ENCODE measurements at regions not wholly inside any gene's neighbourhood (a gene's known extent, or its start where the extent isn't known, plus 50 kb on each side); places are given as distances from the start of the nearest gene placed in this dataset.

- Histone ChIP-seq H3K36me3 (ENCODE audit: insufficient read depth, insufficient read length, low read length) (no peaks in the 10 kb centered on the region), H3K4me1 (ENCODE audit: insufficient read depth, insufficient read length) (no peaks in the 10 kb centered on the region), H3K4me3 (ENCODE audit: insufficient read length, low read depth) (no peak overlapping the region), H3K9me3 (ENCODE audit: insufficient read depth, low read length) (no peaks in the 10 kb centered on the region), H3K9ac (ENCODE audit: insufficient read length, low read depth) (no peak overlapping the region), H3K27me3 (ENCODE audit: insufficient read depth, insufficient read length) (no peaks in the 10 kb centered on the region)
- DNase-seq (ENCODE audit: low read depth, low spot score), result no peak
- no peak for TF ChIP-seq SUZ12 (IDR thresholded peaks at IDR 0.05; ENCODE audit: extremely low read depth, insufficient read depth, insufficient read length)
- no peak for TF ChIP-seq ZNF274 (IDR thresholded peaks at IDR 0.05; ENCODE audit: low read depth, low read length)
- no peak for TF ChIP-seq YY1 (IDR thresholded peaks at IDR 0.05; ENCODE audit: insufficient read depth, insufficient read length)
Measured at GRCh38 chr4:163620738-163621137, 126.2 kb downstream of the TMA16 start.

- TF ChIP-seq YY1 (IDR thresholded peaks at IDR 0.05; ENCODE audit: insufficient read depth, insufficient read length) (no peak), ZNF274 (IDR thresholded peaks at IDR 0.05; ENCODE audit: low read depth, low read length) (no peak)
- Histone ChIP-seq H3K36me3 (ENCODE audit: insufficient read depth, insufficient read length, low read length) (no peaks in the 10 kb centered on the region), H3K9me3 (ENCODE audit: insufficient read depth, low read length) (no peaks in the 10 kb centered on the region), H3K27me3 (ENCODE audit: insufficient read depth, insufficient read length) (no peaks in the 10 kb centered on the region), H3K4me3 (ENCODE audit: insufficient read length, low read depth) (no peak overlapping the region), H3K4me1 (ENCODE audit: insufficient read depth, insufficient read length) (no peaks in the 10 kb centered on the region), H3K9ac (ENCODE audit: insufficient read length, low read depth) (no peak overlapping the region)
- no peak for DNase-seq (ENCODE audit: low read depth, low spot score)
Measured at GRCh38 chr4:163621821-163622220, 127.3 kb downstream of the TMA16 start.

- Histone ChIP-seq H3K9ac (ENCODE audit: insufficient read length, low read depth) (no peak overlapping the region), H3K4me3 (ENCODE audit: insufficient read length, low read depth) (no peak overlapping the region), H3K4me1 (ENCODE audit: insufficient read depth, insufficient read length) (no peaks in the 10 kb centered on the region), H3K27me3 (ENCODE audit: insufficient read depth, insufficient read length) (no peaks in the 10 kb centered on the region), H3K36me3 (ENCODE audit: insufficient read depth, insufficient read length, low read length) (no peaks in the 10 kb centered on the region), H3K9me3 (ENCODE audit: insufficient read depth, low read length) (no peaks in the 10 kb centered on the region)
- TF ChIP-seq SUZ12 (IDR thresholded peaks at IDR 0.05; ENCODE audit: extremely low read depth, insufficient read depth, insufficient read length) (no peak), ZNF274 (IDR thresholded peaks at IDR 0.05; ENCODE audit: low read depth, low read length) (no peak), YY1 (IDR thresholded peaks at IDR 0.05; ENCODE audit: insufficient read depth, insufficient read length) (no peak)
- no peak for DNase-seq (ENCODE audit: low read depth, low spot score)
Measured at GRCh38 chr4:163622379-163623035, 128.0 kb downstream of the TMA16 start.

GRCh38 chr4:163623787-163624186 lies 129.3 kb downstream of the TMA16 start:
- Histone ChIP-seq H3K4me3 (ENCODE audit: insufficient read length, low read depth) (no peak overlapping the region), H3K36me3 (ENCODE audit: insufficient read depth, insufficient read length, low read length) (no peaks in the 10 kb centered on the region), H3K4me1 (ENCODE audit: insufficient read depth, insufficient read length) (no peaks in the 10 kb centered on the region), H3K9me3 (ENCODE audit: insufficient read depth, low read length) (no peaks in the 10 kb centered on the region), H3K27me3 (ENCODE audit: insufficient read depth, insufficient read length) (no peaks in the 10 kb centered on the region), H3K9ac (ENCODE audit: insufficient read length, low read depth) (no peak overlapping the region)
- no peak for TF ChIP-seq ZNF274 (IDR thresholded peaks at IDR 0.05; ENCODE audit: low read depth, low read length)
- TF ChIP-seq SUZ12 (IDR thresholded peaks at IDR 0.05; ENCODE audit: extremely low read depth, insufficient read depth, insufficient read length), result no peak
- no peak for TF ChIP-seq YY1 (IDR thresholded peaks at IDR 0.05; ENCODE audit: insufficient read depth, insufficient read length)
- DNase-seq (ENCODE audit: low read depth, low spot score), result no peak

GRCh38 chr4:163624727-163625126 lies 130.2 kb downstream of the TMA16 start:
- no peak for DNase-seq (ENCODE audit: low read depth, low spot score)
- H3K4me3 ChIP-seq (ENCODE audit: insufficient read length, low read depth), result no peak overlapping the region
- no peak for TF ChIP-seq SUZ12 (IDR thresholded peaks at IDR 0.05; ENCODE audit: extremely low read depth, insufficient read depth, insufficient read length)
- no peak for TF ChIP-seq ZNF274 (IDR thresholded peaks at IDR 0.05; ENCODE audit: low read depth, low read length)
- TF ChIP-seq YY1 (IDR thresholded peaks at IDR 0.05; ENCODE audit: insufficient read depth, insufficient read length), result no peak

GRCh38 chr4:163631288-163631687 lies 136.8 kb downstream of the TMA16 start:
- no peaks in the 10 kb centered on the region for H3K4me1 ChIP-seq (ENCODE audit: insufficient read depth, insufficient read length)

More at GRCh38 chr4:163624727-163625126, 130.2 kb downstream of the TMA16 start:
- Histone ChIP-seq H3K4me1 (ENCODE audit: insufficient read depth, insufficient read length) (no peaks in the 10 kb centered on the region), H3K27me3 (ENCODE audit: insufficient read depth, insufficient read length) (no peaks in the 10 kb centered on the region), H3K9ac (ENCODE audit: insufficient read length, low read depth) (no peak overlapping the region), H3K9me3 (ENCODE audit: insufficient read depth, low read length) (no peaks in the 10 kb centered on the region), H3K36me3 (ENCODE audit: insufficient read depth, insufficient read length, low read length) (no peaks in the 10 kb centered on the region)

GRCh38 chr4:163638909-163639308 lies 144.4 kb downstream of the TMA16 start:
- TF ChIP-seq YY1 (IDR thresholded peaks at IDR 0.05; ENCODE audit: insufficient read depth, insufficient read length), result no peak
- TF ChIP-seq ZNF274 (IDR thresholded peaks at IDR 0.05; ENCODE audit: low read depth, low read length), result no peak
- TF ChIP-seq SUZ12 (IDR thresholded peaks at IDR 0.05; ENCODE audit: extremely low read depth, insufficient read depth, insufficient read length), result no peak
- Histone ChIP-seq H3K9ac (ENCODE audit: insufficient read length, low read depth) (no peak overlapping the region), H3K27me3 (ENCODE audit: insufficient read depth, insufficient read length) (no peaks in the 10 kb centered on the region), H3K4me1 (ENCODE audit: insufficient read depth, insufficient read length) (no peaks in the 10 kb centered on the region), H3K9me3 (ENCODE audit: insufficient read depth, low read length) (no peaks in the 10 kb centered on the region), H3K4me3 (ENCODE audit: insufficient read length, low read depth) (no peak overlapping the region), H3K36me3 (ENCODE audit: insufficient read depth, insufficient read length, low read length) (no peaks in the 10 kb centered on the region)
- no peak for DNase-seq (ENCODE audit: low read depth, low spot score)

More at GRCh38 chr4:163631288-163631687, 136.8 kb downstream of the TMA16 start:
- H3K27me3 ChIP-seq (ENCODE audit: insufficient read depth, insufficient read length), result no peaks in the 10 kb centered on the region
- H3K9me3 ChIP-seq (ENCODE audit: insufficient read depth, low read length), result no peaks in the 10 kb centered on the region
- no peak for TF ChIP-seq SUZ12 (IDR thresholded peaks at IDR 0.05; ENCODE audit: extremely low read depth, insufficient read depth, insufficient read length)
- TF ChIP-seq YY1 (IDR thresholded peaks at IDR 0.05; ENCODE audit: insufficient read depth, insufficient read length), result no peak
- TF ChIP-seq ZNF274 (IDR thresholded peaks at IDR 0.05; ENCODE audit: low read depth, low read length), result no peak
- H3K9ac ChIP-seq (ENCODE audit: insufficient read length, low read depth), result no peak overlapping the region
- no peak overlapping the region for H3K4me3 ChIP-seq (ENCODE audit: insufficient read length, low read depth)
- H3K36me3 ChIP-seq (ENCODE audit: insufficient read depth, insufficient read length, low read length), result no peaks in the 10 kb centered on the region
- no peak for DNase-seq (ENCODE audit: low read depth, low spot score)

All from NT2/D1 (cell line).